NT2/D1 (cell line): ENCODE measurements at regions not wholly inside any gene's neighbourhood (a gene's known extent, or its start where the extent isn't known, plus 50 kb on each side); places are given as distances from the start of the nearest gene placed in this dataset.

Experiments used
- YY1 ChIP-seq: IDR thresholded peaks from 2 replicates; pipeline ENCODE4 v1.6.1; 2011; ENCODE audit not compliant: insufficient read length, insufficient read depth
- ZNF274 ChIP-seq: IDR thresholded peaks from 2 replicates; pipeline ENCODE4 v1.6.1; 2011; ENCODE audit warnings: mild to moderate bottlenecking, low read depth, low read length

GRCh38 chr3:78186404-78186803 is 1146.5 kb downstream of the ROBO2 start:
- no peak for TF ChIP-seq ZNF274
- TF ChIP-seq YY1, result no peak
